GM19468 (cell line): ENCODE measurements at regions not wholly inside any gene's neighbourhood (a gene's known extent, or its start where the extent isn't known, plus 50 kb on each side); places are given as distances from the start of the nearest gene placed in this dataset.
"Not testable (repeated sequence)": the region's sequence is repeated elsewhere in the genome, so short reads cannot be mapped to it uniquely, and the experiment has no call there.

ENCODE experiments used
- ATAC-seq: cut with Tn5 transposase; IDR thresholded peaks from one replicate; pipeline ENCODE4 v1.9.1; 2021; ENCODE audit warnings: mild to moderate bottlenecking, moderate library complexity, moderate number of reproducible peaks; ENCODE audit not compliant: unreplicated experiment; ENCODE audit errors: extremely low read depth

- ATAC-seq, result no peak
These were observed 1042.3 kb downstream of the TBL1XR1 start for GRCh38 chr3:176155012-176155411.

- ATAC-seq, result no peak
These were observed 1047.7 kb downstream of the TBL1XR1 start for GRCh38 chr3:176149567-176149966.

- no peak for ATAC-seq
These were observed 1050.0 kb downstream of the TBL1XR1 start for GRCh38 chr3:176147251-176147650.

GRCh38 chr3:176141837-176142236 lies 1055.4 kb downstream of the TBL1XR1 start:
- no peak for ATAC-seq

- ATAC-seq, result no peak
These were observed 1076.8 kb downstream of the TBL1XR1 start for GRCh38 chr3:176120507-176120906.

- ATAC-seq, result no peak
These were observed 1077.5 kb downstream of the TBL1XR1 start for GRCh38 chr3:176119826-176120225.

GRCh38 chr3:176106380-176106779 lies 1090.9 kb downstream of the TBL1XR1 start:
- no peak for ATAC-seq

GRCh38 chr3:176097027-176097426 lies 1100.3 kb downstream of the TBL1XR1 start:
- no peak for ATAC-seq

- not testable (repeated sequence) for ATAC-seq
These were observed 1103.4 kb downstream of the TBL1XR1 start for GRCh38 chr3:176093892-176094291.

- ATAC-seq, result no peak
These were observed 1106.6 kb downstream of the TBL1XR1 start for GRCh38 chr3:176090727-176091126.

- no peak for ATAC-seq
These were observed 1108.3 kb downstream of the TBL1XR1 start for GRCh38 chr3:176088962-176089383.

GRCh38 chr3:176087066-176087697 lies 1110.1 kb downstream of the TBL1XR1 start:
- ATAC-seq, result no peak

GRCh38 chr3:176079785-176080184 lies 1117.5 kb downstream of the TBL1XR1 start:
- ATAC-seq, result no peak

- ATAC-seq, result no peak
These were observed 1118.4 kb downstream of the TBL1XR1 start for GRCh38 chr3:176078906-176079305.

- no peak for ATAC-seq
These were observed 1121.8 kb downstream of the TBL1XR1 start for GRCh38 chr3:176075491-176075890.

- no peak for ATAC-seq
These were observed 1122.2 kb downstream of the TBL1XR1 start for GRCh38 chr3:176075046-176075445.

GRCh38 chr3:176074096-176074495 lies 1123.2 kb downstream of the TBL1XR1 start:
- no peak for ATAC-seq

GRCh38 chr3:176071943-176072342 lies 1125.3 kb downstream of the TBL1XR1 start:
- ATAC-seq, result no peak

GRCh38 chr3:176068750-176069149 lies 1128.5 kb downstream of the TBL1XR1 start:
- no peak for ATAC-seq

- ATAC-seq, result no peak
These were observed 1138.4 kb downstream of the TBL1XR1 start for GRCh38 chr3:176058856-176059255.

GRCh38 chr3:176055836-176056235 lies 1141.4 kb downstream of the TBL1XR1 start:
- no peak for ATAC-seq

GRCh38 chr3:176051766-176052165 lies 1145.5 kb downstream of the TBL1XR1 start:
- ATAC-seq, result no peak
